H1 (cell line): ENCODE measurements at regions not wholly inside any gene's neighbourhood (a gene's known extent, or its start where the extent isn't known, plus 50 kb on each side); places are given as distances from the start of the nearest gene placed in this dataset.

ENCODE experiments used
- CTCF ChIA-PET: fragments of 300-600 bp; sonication (Branson Sonifier 250); formaldehyde crosslinking; loops from one replicate; lab custom pipeline; 2021; ENCODE audit not compliant: partially characterized antibody; lab: Charles Lee
- POLR2A ChIA-PET: fragments of 300-600 bp; sonication (Branson Sonifier 250); formaldehyde crosslinking; loops from one replicate; lab custom pipeline; 2021; ENCODE audit warnings: inconsistent platforms; ENCODE audit not compliant: partially characterized antibody; lab: Charles Lee
- DNase-seq, 2 experiments: peaks; one replicate each; pipeline versions ENCODE4 v3.0.0 to v3.0.0-alpha.2; 2010 to 2022; ENCODE audit warnings: low spot score in 2 of 2, low read depth in 1 of 2, mixed read lengths in 1 of 2
- FAIRE-seq: peaks from 2 replicates; lab custom pipeline; 2011; peaks lifted over from hg19 to GRCh38; lab: Jason Lieb, UNC
- H2AFZ ChIP-seq: 2 replicates; pipeline ENCODE4 v1.8.1; 2012; ENCODE audit warnings: low read length, inconsistent platforms
- H2AK5ac ChIP-seq: 2 replicates; pipeline ENCODE4 v1.6.1; 2013; ENCODE audit warnings: low read depth, low read length
- H2BK120ac ChIP-seq: replicated peaks from 2 replicates; pipeline ENCODE3; 2013; ENCODE audit warnings: low read depth, low read length, inconsistent platforms
- H2BK12ac ChIP-seq: 2 replicates; pipeline ENCODE4 v1.6.1; 2013; ENCODE audit warnings: low read depth, low read length
- H2BK15ac ChIP-seq: 2 replicates; pipeline ENCODE4 v1.6.1; 2013; ENCODE audit warnings: low read length
- H2BK20ac ChIP-seq: 2 replicates; pipeline ENCODE4 v1.6.1; 2013; ENCODE audit warnings: low read length
- H2BK5ac ChIP-seq: 2 replicates; pipeline ENCODE4 v1.6.1; 2013; ENCODE audit warnings: low read depth, low read length
- H3K14ac ChIP-seq: 2 replicates; pipeline ENCODE4 v1.6.1; 2013; ENCODE audit warnings: inconsistent platforms; ENCODE audit not compliant: insufficient read length
- H3K18ac ChIP-seq: 2 replicates; pipeline ENCODE4 v1.6.1; 2013; ENCODE audit warnings: low read length; ENCODE audit errors: extremely low read depth
- H3K23ac ChIP-seq: 2 replicates; pipeline ENCODE4 v1.6.1; 2013; ENCODE audit warnings: inconsistent platforms; ENCODE audit not compliant: insufficient read length
- H3K23me2 ChIP-seq: 2 replicates; pipeline ENCODE4 v1.6.1; 2013; ENCODE audit warnings: low read depth, low read length
- H3K27ac ChIP-seq: 2 replicates; pipeline ENCODE4 v1.6.1; 2011; ENCODE audit warnings: low read depth, low read length, inconsistent platforms
- H3K27me3 ChIP-seq, 4 experiments: replicated peaks in 1 of 4; 1 replicate in 1 of 4; 2 replicates in 3 of 4; pipeline versions ENCODE4 v1.6.1 to v1.8.1; 2011 to 2013; ENCODE audit warnings: low read length in 3 of 4, mild to moderate bottlenecking in 3 of 4, inconsistent platforms in 2 of 4, mixed read lengths in 2 of 4, moderate library complexity in 1 of 4; ENCODE audit not compliant: control insufficient read depth in 3 of 4, insufficient read depth in 3 of 4; ENCODE audit errors: extremely low read depth in 1 of 4
- H3K36me3 ChIP-seq, 4 experiments: 2 replicates each; pipeline versions ENCODE4 v1.6.1 to v1.8.1; 2011 to 2013; ENCODE audit warnings: mild to moderate bottlenecking in 4 of 4, low read length in 3 of 4, moderate library complexity in 2 of 4, control low read depth in 1 of 4, inconsistent platforms in 1 of 4; ENCODE audit not compliant: insufficient read depth in 4 of 4, control insufficient read depth in 2 of 4
- H3K4ac ChIP-seq: replicated peaks from 2 replicates; pipeline ENCODE3; 2013; ENCODE audit warnings: low read length, low read depth, mixed read lengths, inconsistent platforms; ENCODE audit not compliant: insufficient read length
- H3K4me1 ChIP-seq, 4 experiments: replicated peaks in 1 of 4; 1 replicate in 1 of 4; 2 replicates in 3 of 4; pipeline versions ENCODE4 v1.6.1 to v1.8.1; 2011 to 2013; ENCODE audit warnings: low read length in 3 of 4, inconsistent platforms in 2 of 4, mixed read lengths in 1 of 4; ENCODE audit not compliant: insufficient read depth in 4 of 4, control insufficient read depth in 3 of 4
- H3K4me2 ChIP-seq, 2 experiments: 2 replicates each; pipeline versions ENCODE4 v1.6.1 to v1.8.1; 2011 to 2013; ENCODE audit warnings: low read depth in 2 of 2, low read length in 2 of 2, control low read depth in 1 of 2, inconsistent platforms in 1 of 2, mild to moderate bottlenecking in 1 of 2; ENCODE audit not compliant: insufficient read depth in 1 of 2
- H3K4me3 ChIP-seq, 4 experiments: fragments of 200-600, 300-600 bp in 1 of 4; sonication (generic), shearing (Covaris generic), sonication (Bioruptor Twin) in 1 of 4; 2 replicates each; pipeline versions ENCODE4 v1.5.1 to v1.8.1; 2011 to 2016; ENCODE audit warnings: low read length in 4 of 4, low read depth in 3 of 4, control low read depth in 2 of 4, inconsistent platforms in 2 of 4, mild to moderate bottlenecking in 2 of 4, mixed read lengths in 1 of 4, moderate library complexity in 1 of 4; ENCODE audit not compliant: insufficient read depth in 2 of 4; ENCODE audit errors: extremely low read depth in 1 of 4
- H3K56ac ChIP-seq: replicated peaks from 2 replicates; pipeline ENCODE3; 2013; ENCODE audit warnings: low read depth, mild to moderate bottlenecking, mixed read lengths, low read length, inconsistent platforms; ENCODE audit not compliant: insufficient read length
- H3K79me1 ChIP-seq: 2 replicates; pipeline ENCODE4 v1.6.1; 2013; ENCODE audit warnings: low read depth, low read length, control low read depth
- H3K79me2 ChIP-seq, 2 experiments: 2 replicates each; pipeline versions ENCODE4 v1.6.1 to v1.8.1; 2012 to 2013; ENCODE audit warnings: low read length in 2 of 2, mild to moderate bottlenecking in 2 of 2, inconsistent platforms in 1 of 2; ENCODE audit not compliant: insufficient read depth in 2 of 2, control insufficient read depth in 1 of 2
- H3K9ac ChIP-seq, 4 experiments: replicated peaks in 1 of 4; 1 replicate in 1 of 4; 2 replicates in 3 of 4; pipeline versions ENCODE4 v1.6.1 to v1.8.1; 2011 to 2013; ENCODE audit warnings: low read depth in 3 of 4, low read length in 3 of 4, control low read depth in 2 of 4, mild to moderate bottlenecking in 2 of 4, moderate library complexity in 2 of 4, inconsistent platforms in 1 of 4; ENCODE audit errors: extremely low read depth in 1 of 4
- H3K9me3 ChIP-seq, 2 experiments: 2 replicates each; pipeline versions ENCODE4 v1.6.1 to v1.8.1; 2012 to 2013; ENCODE audit warnings: mild to moderate bottlenecking in 2 of 2, moderate library complexity in 2 of 2, control low read depth in 1 of 2, inconsistent platforms in 1 of 2, low read depth in 1 of 2, low read length in 1 of 2, mixed read lengths in 1 of 2; ENCODE audit not compliant: insufficient read depth in 2 of 2
- H4K20me1 ChIP-seq, 2 experiments: replicated peaks in 1 of 2; 2 replicates each; pipeline versions ENCODE3 to v1.8.1; 2011 to 2013; ENCODE audit warnings: inconsistent platforms in 2 of 2, low read length in 2 of 2, mild to moderate bottlenecking in 1 of 2; ENCODE audit not compliant: insufficient read depth in 2 of 2, control insufficient read depth in 1 of 2
- H4K5ac ChIP-seq: 2 replicates; pipeline ENCODE4 v1.6.1; 2013; ENCODE audit warnings: low read length, low read depth, mixed read lengths, inconsistent platforms; ENCODE audit not compliant: insufficient read length
- H4K8ac ChIP-seq: 2 replicates; pipeline ENCODE4 v1.8.0; 2013; ENCODE audit warnings: mild to moderate bottlenecking, moderate library complexity, low read length, inconsistent platforms; ENCODE audit not compliant: insufficient read depth; ENCODE audit errors: extremely low read depth
- H4K91ac ChIP-seq: replicated peaks from 2 replicates; pipeline ENCODE3; 2013; ENCODE audit warnings: low read length, mixed read lengths, inconsistent platforms; ENCODE audit not compliant: insufficient read length
- BCL11A ChIP-seq, 2 experiments: IDR thresholded peaks; one replicate each; pipeline ENCODE4 v1.6.1; 2011; ENCODE audit warnings: low read depth in 2 of 2, low read length in 2 of 2, mild to moderate bottlenecking in 2 of 2
- CTCF ChIP-seq, 3 experiments: IDR thresholded peaks; 1 replicate in 2 of 3; 2 replicates in 1 of 3; pipeline versions ENCODE4 v1.5.1 to v1.6.1; 2011; ENCODE audit warnings: low read length in 3 of 3, mild to moderate bottlenecking in 3 of 3, inconsistent platforms in 2 of 3, low read depth in 1 of 3, moderate library complexity in 1 of 3; ENCODE audit not compliant: insufficient read depth in 1 of 3; ENCODE audit errors: control extremely low read depth in 1 of 3
- RXRA ChIP-seq: IDR thresholded peaks from 2 replicates; pipeline ENCODE4 v1.6.1; 2011; ENCODE audit warnings: low read depth, mild to moderate bottlenecking, low read length, moderate library complexity; ENCODE audit not compliant: insufficient read depth
- TAF1 ChIP-seq: IDR thresholded peaks from 2 replicates; pipeline ENCODE4 v1.6.1; 2011; ENCODE audit warnings: mild to moderate bottlenecking, low read depth, low read length
- WGBS, 2 experiments: shearing (Covaris generic) in 1 of 2; methylation state at CpG; one replicate each; pipeline versions ENCODE4 v1.1.6 to v1.1.7; 2013 to 2015; ENCODE audit warnings: low lambda C conversion rate in 2 of 2, mixed read lengths in 2 of 2, inconsistent platforms in 1 of 2, low coverage in 1 of 2, missing lambda C conversion rate in 1 of 2; ENCODE audit not compliant: insufficient replicate concordance in 2 of 2, insufficient coverage in 1 of 2, insufficient read length in 1 of 2; ENCODE audit errors: extremely low coverage in 1 of 2, missing lambda C conversion rate in 1 of 2; 5-methylcytosine and 5-hydroxymethylcytosine counted together

GRCh38 chr6:72560721-72561593 is 60.9 kb upstream of the KCNQ5 start:
- H3K4me2 ChIP-seq: no peak overlapping the region
- H2BK120ac ChIP-seq: no peak overlapping the region
- H3K56ac ChIP-seq: no peak overlapping the region
- H2AK5ac ChIP-seq: no peak overlapping the region
- H3K36me3 ChIP-seq: no peaks in the 10 kb centered on the region
- no peak overlapping the region for H3K9ac ChIP-seq
- H2AFZ ChIP-seq: no peak overlapping the region
- H3K18ac ChIP-seq: no peak overlapping the region
- no peaks in the 10 kb centered on the region for H4K20me1 ChIP-seq
- ChIA-PET POLR2A (interaction anchor here (1.8 kb wide), 1 partner anchor 11 kb away, joined by 5 read pairs; no protein-coding TSS in a partner anchor), CTCF (interaction anchor here (0.6 to 2.3 kb wide), 8 partner anchors 10 to 242 kb away, joined by 3 to 7 read pairs (median 3); no protein-coding TSS in a partner anchor)
- no peaks in the 10 kb centered on the region for H3K9me3 ChIP-seq
- H3K4me3 ChIP-seq: no peak overlapping the region
- H4K8ac ChIP-seq: no peak overlapping the region
- FAIRE-seq (no peak), DNase-seq (no peak)
- no peak overlapping the region for H2BK5ac ChIP-seq
- no peak overlapping the region for H3K27ac ChIP-seq
- H4K5ac ChIP-seq: no peak overlapping the region
- TF ChIP-seq BCL11A (IDR thresholded peaks at IDR 0.05; ENCODE audit: low read depth in 2 of 2, low read length in 2 of 2) (no peak), CTCF (IDR thresholded peaks at IDR 0.05; ENCODE audit: control extremely low read depth in 1 of 3, insufficient read depth in 1 of 3, low read depth in 1 of 3, low read length in 3 of 3) (peak in 1 of 3 experiments; percentile 35; a peak in 1 of 4 replicates), RXRA (no peak), TAF1 (0 out of 2 replicates have a peak, but pooled peaks have one; percentile 4)
- no peaks in the 10 kb centered on the region for H3K79me1 ChIP-seq
- no peak overlapping the region for H2BK12ac ChIP-seq
- 90% methylated on average over 9 of the region's 9 CpGs; no CpG with 5 or more reads in 1 of the 2 experiments for WGBS, 2 experiments
- no peak overlapping the region for H2BK15ac ChIP-seq
- H2BK20ac ChIP-seq: no peak overlapping the region
- no peaks in the 10 kb centered on the region for H3K79me2 ChIP-seq
- H4K91ac ChIP-seq: no peak overlapping the region
- no peak overlapping the region for H3K4ac ChIP-seq
- no peaks in the 10 kb centered on the region for H3K23me2 ChIP-seq
- no peaks in the 10 kb centered on the region for H3K27me3 ChIP-seq
- H3K14ac ChIP-seq: no peak overlapping the region
- no peak overlapping the region for H3K23ac ChIP-seq
- H3K4me1 ChIP-seq: peaks cover 0 to 4% (median 0%) of the 10 kb centered on the region in 4 experiments; a peak in 2 of 7 replicates
